ENCODE measurements at regions not wholly inside any gene's neighbourhood (a gene's known extent, or its start where the extent isn't known, plus 50 kb on each side); places are given as distances from the start of the nearest gene placed in this dataset.

- TF ChIP-seq CTCF (IDR thresholded peaks at IDR 0.05) (no peak), POLR2A (IDR thresholded peaks at IDR 0.05) (no peak), POLR2AphosphoS5 (IDR thresholded peaks at IDR 0.05) (no peak)
Measured at GRCh38 chr1:114328361-114328904, 174.8 kb upstream of the SYT6 start.

Data from prostate gland (tissue), 2 donors.